ENCODE measurements at regions not wholly inside any gene's neighbourhood (a gene's known extent, or its start where the extent isn't known, plus 50 kb on each side); places are given as distances from the start of the nearest gene placed in this dataset.
A peak's percentile ranks its signal among the peaks of the same experiment; 100 is the strongest.

GRCh38 chr18:42326752-42327151 is 371.7 kb downstream of the PIK3C3 start:
- intact Hi-C loops (cut with DNase I) = no loop called here
- WGBS (ENCODE audit: insufficient coverage, low coverage, low lambda C conversion rate, missing lambda C conversion rate) = 90% methylated on average over 1 of the region's 1 CpG
- Histone ChIP-seq H3K36me3 (no peaks in the 10 kb centered on the region), H3K27me3 (no peaks in the 10 kb centered on the region), H3K4me3 (no peak overlapping the region), H3K9me3 (no peaks in the 10 kb centered on the region), H3K27ac (no peak overlapping the region), H3K4me1 (no peaks in the 10 kb centered on the region)
- TF ChIP-seq CTCF (IDR thresholded peaks at IDR 0.05) = no peak
- ATAC-seq (no peak), DNase-seq (no peak)

GRCh38 chr18:42328931-42329330 is 373.9 kb downstream of the PIK3C3 start:
- H3K27me3 ChIP-seq = no peaks in the 10 kb centered on the region
- no peaks in the 10 kb centered on the region for H3K4me1 ChIP-seq
- H3K9me3 ChIP-seq = no peaks in the 10 kb centered on the region
- 6% methylated on average over 1 of the region's 1 CpG for WGBS (ENCODE audit: insufficient coverage, low coverage, low lambda C conversion rate, missing lambda C conversion rate)
- no peak overlapping the region for H3K4me3 ChIP-seq
- ATAC-seq (peak; percentile 50 to 96 (median 82)), DNase-seq (peak in 1 of 3 donors; percentile 57)
- TF ChIP-seq CTCF (IDR thresholded peaks at IDR 0.05) (no peak), POLR2A (IDR thresholded peaks at IDR 0.05) (no peak)
- intact Hi-C loops (cut with DNase I) = no loop called here
- H3K36me3 ChIP-seq = no peaks in the 10 kb centered on the region
- H3K27ac ChIP-seq = peak overlapping the region in 1 of 3 donors; percentile 7

GRCh38 chr18:42330296-42330695 is 375.3 kb downstream of the PIK3C3 start:
- intact Hi-C loops (cut with DNase I) = no loop called here
- Histone ChIP-seq H3K4me3 (no peak overlapping the region), H3K4me1 (no peaks in the 10 kb centered on the region), H3K9me3 (no peaks in the 10 kb centered on the region), H3K27me3 (no peaks in the 10 kb centered on the region), H3K36me3 (no peaks in the 10 kb centered on the region), H3K27ac (no peak overlapping the region)
- no peak for ATAC-seq
- WGBS (ENCODE audit: insufficient coverage, low coverage, low lambda C conversion rate, missing lambda C conversion rate) = 73% methylated on average over 3 of the region's 3 CpGs
- DNase-seq = no peak
- no peak for TF ChIP-seq CTCF (IDR thresholded peaks at IDR 0.05)

GRCh38 chr18:42333558-42333957 is 378.5 kb downstream of the PIK3C3 start:
- no peak overlapping the region for H3K27ac ChIP-seq
- H3K27me3 ChIP-seq = no peaks in the 10 kb centered on the region
- H3K36me3 ChIP-seq = no peaks in the 10 kb centered on the region
- no peak for TF ChIP-seq POLR2A (IDR thresholded peaks at IDR 0.05)
- no peak for TF ChIP-seq CTCF (IDR thresholded peaks at IDR 0.05)
- ATAC-seq (no peak), DNase-seq (no peak)
- WGBS (ENCODE audit: insufficient coverage, low coverage, low lambda C conversion rate, missing lambda C conversion rate) = 73% methylated on average over 3 of the region's 3 CpGs
- H3K4me1 ChIP-seq = peaks cover 0 to 21% (median 9%) of the 10 kb centered on the region in 4 donors
- intact Hi-C loops (cut with DNase I) = no loop called here
- no peak overlapping the region for H3K4me3 ChIP-seq
- no peaks in the 10 kb centered on the region for H3K9me3 ChIP-seq

- no peaks in the 10 kb centered on the region for H3K27me3 ChIP-seq
- no peak for DNase-seq
- no peak for ATAC-seq
Measured at GRCh38 chr18:42334931-42335330, 379.9 kb downstream of the PIK3C3 start.

More at GRCh38 chr18:42334931-42335330, 379.9 kb downstream of the PIK3C3 start:
- no peak overlapping the region for H3K4me3 ChIP-seq
- TF ChIP-seq CTCF (IDR thresholded peaks at IDR 0.05) (no peak), POLR2A (IDR thresholded peaks at IDR 0.05) (no peak)
- intact Hi-C loops (cut with DNase I) = no loop called here
- H3K27ac ChIP-seq = no peak overlapping the region
- H3K4me1 ChIP-seq = peaks cover 0 to 33% (median 14%) of the 10 kb centered on the region in 4 donors
- H3K36me3 ChIP-seq = no peaks in the 10 kb centered on the region
- H3K9me3 ChIP-seq = no peaks in the 10 kb centered on the region
